Stimulated activated CD8-positive, alpha-beta memory T cell treated with anti-CD3 and anti-CD28 coated beads, Interleukin-7, amount 100 ng/mL, for 4 hours (primary cell): ENCODE measurements at regions not wholly inside any gene's neighbourhood (a gene's known extent, or its start where the extent isn't known, plus 50 kb on each side); places are given as distances from the start of the nearest gene placed in this dataset.

Experiments
- DNase-seq, 2 donors: peaks; one replicate each; pipeline ENCODE4 v3.0.0-alpha.2; 2020; ENCODE audit warnings: low read depth in 2 of 2

- DNase-seq, result no peak
Measured at GRCh38 chr2:18182861-18183260, 304.4 kb downstream of the KCNS3 start.

- DNase-seq, result no peak
Measured at GRCh38 chr2:18180912-18181311, 302.4 kb downstream of the KCNS3 start.

GRCh38 chr2:18180031-18180610 is 301.7 kb downstream of the KCNS3 start:
- DNase-seq, result no peak

- DNase-seq, result no peak
Measured at GRCh38 chr2:18178736-18179349, 300.4 kb downstream of the KCNS3 start.

- DNase-seq, result no peak
Measured at GRCh38 chr2:18176679-18177215, 298.3 kb downstream of the KCNS3 start.

- no peak for DNase-seq
Measured at GRCh38 chr2:18172607-18173006, 294.1 kb downstream of the KCNS3 start.

GRCh38 chr2:18171191-18172139 is 293.0 kb downstream of the KCNS3 start:
- no peak for DNase-seq

GRCh38 chr2:18170642-18171041 is 292.2 kb downstream of the KCNS3 start:
- DNase-seq, result no peak

- no peak for DNase-seq
Measured at GRCh38 chr2:18169893-18170175, 291.4 kb downstream of the KCNS3 start.

GRCh38 chr2:18169121-18169892 is 290.8 kb downstream of the KCNS3 start:
- no peak for DNase-seq

GRCh38 chr2:18167871-18168270 is 289.4 kb downstream of the KCNS3 start:
- DNase-seq, result no peak

GRCh38 chr2:18161681-18162080 is 283.2 kb downstream of the KCNS3 start:
- DNase-seq, result no peak

- DNase-seq, result no peak
Measured at GRCh38 chr2:18159896-18160295, 281.4 kb downstream of the KCNS3 start.

- no peak for DNase-seq
Measured at GRCh38 chr2:18156421-18156820, 278.0 kb downstream of the KCNS3 start.

GRCh38 chr2:18156002-18156401 is 277.5 kb downstream of the KCNS3 start:
- no peak for DNase-seq

GRCh38 chr2:18154812-18155211 is 276.3 kb downstream of the KCNS3 start:
- no peak for DNase-seq

GRCh38 chr2:18154259-18154658 is 275.8 kb downstream of the KCNS3 start:
- DNase-seq, result no peak

- DNase-seq, result no peak
Measured at GRCh38 chr2:18153741-18154140, 275.3 kb downstream of the KCNS3 start.

GRCh38 chr2:18151237-18151636 is 272.8 kb downstream of the KCNS3 start:
- DNase-seq, result no peak

GRCh38 chr2:18149660-18150246 is 271.3 kb downstream of the KCNS3 start:
- DNase-seq, result no peak

- DNase-seq, result no peak
Measured at GRCh38 chr2:18136881-18137475, 258.5 kb downstream of the KCNS3 start.
